Suppressor macrophage treated with lipopolysaccharide for 1 hour (primary cell): ENCODE measurements at regions not wholly inside any gene's neighbourhood (a gene's known extent, or its start where the extent isn't known, plus 50 kb on each side); places are given as distances from the start of the nearest gene placed in this dataset.

ENCODE experiments used
- DNase-seq, 3 donors: peaks; one replicate each; pipeline ENCODE4 v3.0.0-alpha.2; 2020 to 2022

GRCh38 chr9:116102596-116102995 is 51.0 kb upstream of the PAPPA start:
- no peak for DNase-seq
